AG04450 (cell line): ENCODE measurements at regions not wholly inside any gene's neighbourhood (a gene's known extent, or its start where the extent isn't known, plus 50 kb on each side); places are given as distances from the start of the nearest gene placed in this dataset.
"Not testable (repeated sequence)": the region's sequence is repeated elsewhere in the genome, so short reads cannot be mapped to it uniquely, and the experiment has no call there.

Source experiments
- CTCF ChIA-PET: fragments of 300-600, 350-600 bp; formaldehyde crosslinking; extraction: SDS; loops from one replicate; lab custom pipeline; 2022; ENCODE audit warnings: antibody characterized with exemption, inconsistent platforms; lab: Charles Lee
- POLR2A ChIA-PET: fragments of 350-600 bp; formaldehyde crosslinking; extraction: SDS; loops from one replicate; lab custom pipeline; 2021; ENCODE audit warnings: antibody characterized with exemption, inconsistent platforms; lab: Yijun Ruan, JAX
- DNase-seq: peaks from one replicate; pipeline ENCODE4 v3.0.0-alpha.2; 2011; ENCODE audit warnings: low read depth, low spot score
- H3K27ac ChIP-seq: one replicate; pipeline ENCODE4 v1.5.1; 2012; ENCODE audit warnings: low read depth, low read length, control low read depth
- H3K27me3 ChIP-seq: one replicate; pipeline ENCODE4 v1.6.0; 2012; ENCODE audit warnings: low read length; ENCODE audit not compliant: control insufficient read depth, insufficient read depth
- H3K4me3 ChIP-seq: 2 replicates; pipeline ENCODE4 v1.5.1; 2011; ENCODE audit warnings: mild to moderate bottlenecking, low read depth, low read length, control low read depth
- H3K9me3 ChIP-seq: 2 replicates; pipeline ENCODE4 v1.5.1; 2012; ENCODE audit warnings: low read length; ENCODE audit not compliant: control insufficient read depth, insufficient read depth
- CTCF ChIP-seq: IDR thresholded peaks from 2 replicates; pipeline ENCODE4 v1.5.1; 2011; ENCODE audit warnings: low read depth, low read length, control low read depth, inconsistent platforms

- H3K27me3 ChIP-seq: peaks cover 6% of the 10 kb centered on the region
- no peak overlapping the region for H3K4me3 ChIP-seq
- DNase-seq: no peak
- CTCF ChIA-PET: no interaction called here
- peaks cover 8% of the 10 kb centered on the region; the same call in 1 of the 2 replicates for H3K9me3 ChIP-seq
- TF ChIP-seq CTCF: no peak
- no peak overlapping the region for H3K27ac ChIP-seq
- POLR2A ChIA-PET: no interaction called here
Observed at GRCh38 chr4:8721621-8722020, 129.1 kb downstream of the CPZ start.

GRCh38 chr4:8719421-8719820, 126.9 kb downstream of the CPZ start:
- Histone ChIP-seq H3K27me3 (no peaks in the 10 kb centered on the region), H3K4me3 (no peak overlapping the region), H3K27ac (no peak overlapping the region), H3K9me3 (peaks cover 5% of the 10 kb centered on the region; the same call in 1 of the 2 replicates)
- TF ChIP-seq CTCF: no peak
- POLR2A ChIA-PET: no interaction called here
- no peak for DNase-seq
- CTCF ChIA-PET: no interaction called here

- CTCF ChIA-PET, H3K27ac ChIP-seq, H3K9me3 ChIP-seq, H3K27me3 ChIP-seq, H3K4me3 ChIP-seq, POLR2A ChIA-PET, DNase-seq: not testable (repeated sequence)
Observed at GRCh38 chr4:8717470-8717869, 124.9 kb downstream of the CPZ start.

- DNase-seq: no peak
- no peak for TF ChIP-seq CTCF
- H3K9me3 ChIP-seq: peaks cover 46% of the 10 kb centered on the region
- ChIA-PET POLR2A (no interaction called here), CTCF (no interaction called here)
- H3K27me3 ChIP-seq: no peaks in the 10 kb centered on the region
- H3K27ac ChIP-seq: no peak overlapping the region
- H3K4me3 ChIP-seq: no peak overlapping the region
Observed at GRCh38 chr4:8710946-8711345, 118.4 kb downstream of the CPZ start.

- no peak overlapping the region for H3K27ac ChIP-seq
- H3K9me3 ChIP-seq: peaks cover 50% of the 10 kb centered on the region
- H3K4me3 ChIP-seq: no peak overlapping the region
- POLR2A ChIA-PET: no interaction called here
- CTCF ChIA-PET: no interaction called here
- no peak for TF ChIP-seq CTCF
- H3K27me3 ChIP-seq: no peaks in the 10 kb centered on the region
- no peak for DNase-seq
Observed at GRCh38 chr4:8710416-8710815, 117.9 kb downstream of the CPZ start.

- ChIA-PET POLR2A (no interaction called here), CTCF (no interaction called here)
- Histone ChIP-seq H3K27ac (no peak overlapping the region), H3K9me3 (peaks cover 50% of the 10 kb centered on the region), H3K27me3 (no peaks in the 10 kb centered on the region), H3K4me3 (no peak overlapping the region)
- no peak for DNase-seq
- no peak for TF ChIP-seq CTCF
Observed at GRCh38 chr4:8709729-8710360, 117.3 kb downstream of the CPZ start.
